Stimulated activated CD4-positive, alpha-beta T cell treated with anti-CD3 and anti-CD28 coated beads, Interleukin-4, amount 100 ng/mL, for 24 hours (primary cell): ENCODE measurements at regions not wholly inside any gene's neighbourhood (a gene's known extent, or its start where the extent isn't known, plus 50 kb on each side); places are given as distances from the start of the nearest gene placed in this dataset.

Source experiments
- DNase-seq: peaks from one replicate; pipeline ENCODE4 v3.0.0-alpha.2; 2020

- DNase-seq, result no peak
Measured at GRCh38 chr6:128827675-128828464, 55.1 kb upstream of the LAMA2 start.

GRCh38 chr6:128826606-128827005 lies 56.3 kb upstream of the LAMA2 start:
- DNase-seq, result no peak

DNA sequence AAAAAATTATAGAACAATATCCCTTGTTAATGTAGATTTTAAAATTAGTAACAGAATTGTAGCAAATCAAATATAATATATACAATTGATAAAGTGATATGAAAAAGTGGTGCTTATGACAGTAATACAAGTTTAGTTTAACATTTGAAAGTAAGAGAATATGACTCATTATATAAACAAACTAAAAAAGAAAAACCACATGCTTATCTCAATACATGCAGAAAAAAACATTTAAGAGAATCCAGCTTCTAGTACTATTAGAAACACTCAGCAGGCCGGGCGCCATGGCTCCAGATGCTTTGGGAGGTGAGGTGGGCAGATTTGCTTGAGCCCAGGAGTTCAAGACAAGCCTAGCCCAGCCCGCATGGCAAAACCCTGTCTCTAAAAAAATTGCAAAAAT lies 60.7 kb upstream of the LAMA2 start:
- no peak for DNase-seq

GRCh38 chr6:128821116-128821515 lies 61.8 kb upstream of the LAMA2 start:
- DNase-seq, result no peak

DNA sequence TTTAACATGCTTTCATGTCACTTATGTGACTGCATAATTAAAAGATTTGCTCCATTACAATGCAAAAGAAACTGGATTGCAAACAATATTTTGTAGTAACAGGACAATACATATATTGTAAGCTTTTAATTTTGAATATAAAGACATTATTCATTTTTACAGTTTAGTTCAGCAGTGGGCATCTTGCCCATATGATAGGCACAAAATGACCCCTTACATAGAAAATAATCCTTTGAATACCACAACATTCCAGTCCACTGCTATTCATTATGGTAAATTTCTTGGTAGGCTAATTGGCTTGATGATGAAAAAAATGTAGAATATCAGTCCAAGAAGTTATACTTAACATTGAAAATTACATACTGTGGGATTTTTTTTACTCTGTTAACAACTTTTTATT lies 74.1 kb upstream of the LAMA2 start:
- no peak for DNase-seq

DNA sequence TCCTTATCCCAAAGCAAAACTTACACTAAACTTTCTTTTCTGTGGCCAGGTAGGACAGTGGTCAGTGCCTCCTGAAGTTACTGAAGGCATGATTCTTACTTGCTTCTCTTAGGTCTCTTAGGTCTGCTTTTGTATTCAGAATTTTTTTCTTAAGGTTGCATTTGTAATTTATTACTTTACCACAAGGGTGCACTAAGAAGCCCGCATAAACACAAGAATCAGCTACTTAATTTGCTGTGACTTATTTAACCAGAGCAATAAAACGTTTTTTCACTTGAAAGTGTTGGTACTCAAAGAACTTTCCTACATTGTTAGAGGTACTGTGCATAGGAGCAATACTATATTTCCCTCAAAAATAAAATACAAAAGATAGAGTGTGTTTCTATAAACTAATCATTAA lies 75.4 kb upstream of the LAMA2 start:
- DNase-seq, result no peak

DNA sequence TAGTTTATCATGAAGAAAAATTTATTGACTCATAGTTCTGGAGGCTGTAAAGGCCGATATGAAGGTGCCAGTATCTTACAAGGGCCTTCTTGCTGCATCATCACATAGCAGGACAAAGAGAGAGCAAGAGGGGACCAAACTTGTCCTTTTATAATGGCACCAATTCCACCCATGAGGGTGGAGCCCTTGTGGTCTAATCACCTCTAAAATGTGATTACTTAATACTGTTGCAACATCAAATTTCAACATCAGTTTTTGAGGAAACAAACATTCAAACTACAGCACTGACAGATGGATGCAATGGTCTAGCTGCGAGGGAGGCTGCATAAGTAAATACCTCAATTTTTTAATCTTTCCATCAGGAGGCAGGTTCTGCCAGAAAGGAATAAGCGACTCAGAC lies 76.7 kb upstream of the LAMA2 start:
- DNase-seq, result no peak

DNA sequence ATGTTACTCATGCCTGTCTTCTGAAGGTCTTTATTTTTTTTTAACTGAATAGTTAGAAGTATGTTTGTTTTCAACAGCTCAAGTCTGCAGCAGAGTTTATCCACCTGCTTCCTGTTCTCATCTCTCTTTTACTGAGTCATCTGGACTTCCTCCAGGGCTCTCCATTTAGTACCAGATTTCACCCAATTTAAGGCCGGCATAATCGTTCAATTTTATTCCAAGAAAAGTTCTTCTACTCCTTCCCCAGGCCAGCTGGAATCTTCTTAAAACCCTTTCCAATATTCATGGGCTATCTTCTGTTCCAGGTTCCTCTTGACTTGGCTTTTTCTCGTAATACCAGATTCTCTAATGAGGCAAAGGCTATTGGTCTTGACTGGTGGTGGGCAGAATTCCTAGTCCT lies 79.0 kb upstream of the LAMA2 start:
- no peak for DNase-seq

GRCh38 chr6:128801621-128802020 lies 81.3 kb upstream of the LAMA2 start:
- DNase-seq, result no peak

DNA sequence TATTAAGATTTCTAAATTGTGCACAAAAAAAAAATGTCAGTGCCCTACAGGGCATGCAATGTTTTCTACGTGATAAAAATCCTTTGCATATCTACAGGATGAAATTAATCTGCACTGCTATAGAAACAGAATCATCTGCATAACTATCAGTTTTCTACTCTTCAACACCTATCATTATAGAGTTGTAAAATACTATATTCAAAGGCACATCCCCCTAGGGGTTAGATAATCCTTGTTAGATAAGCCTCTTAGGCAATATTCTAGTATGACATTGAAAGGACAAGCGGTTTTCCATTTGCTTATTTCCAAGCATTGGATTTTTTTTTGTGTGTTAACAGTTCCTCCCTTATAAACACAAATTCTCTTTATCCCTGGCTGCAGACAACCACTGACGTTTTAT lies 98.7 kb upstream of the LAMA2 start:
- no peak for DNase-seq

GRCh38 chr6:128768187-128768586 lies 114.8 kb upstream of the LAMA2 start:
- DNase-seq, result no peak

- DNase-seq, result no peak
Measured at GRCh38 chr6:128767705-128768104, 115.2 kb upstream of the LAMA2 start.

DNA sequence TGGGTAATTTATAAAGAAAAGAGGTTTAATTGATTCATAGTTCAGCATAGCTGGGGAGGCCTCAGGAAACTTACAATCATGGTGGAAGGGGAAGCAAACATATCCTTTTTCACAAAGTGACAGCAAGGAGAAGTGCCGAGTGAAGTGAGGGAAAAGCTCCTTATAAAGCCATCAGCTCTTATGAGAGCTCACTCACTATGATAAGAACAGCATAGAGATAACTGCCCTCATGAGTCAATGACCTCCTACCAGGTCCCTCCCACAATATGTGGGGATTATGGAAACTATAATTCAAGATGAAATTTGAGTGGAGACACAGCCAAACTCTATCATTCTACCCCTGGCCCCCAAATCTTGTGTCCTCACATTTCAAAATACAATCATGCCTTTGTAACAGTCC lies 115.8 kb upstream of the LAMA2 start:
- DNase-seq, result no peak

- DNase-seq, result no peak
Measured at GRCh38 chr6:128763599-128764300, 119.2 kb upstream of the LAMA2 start.

DNA sequence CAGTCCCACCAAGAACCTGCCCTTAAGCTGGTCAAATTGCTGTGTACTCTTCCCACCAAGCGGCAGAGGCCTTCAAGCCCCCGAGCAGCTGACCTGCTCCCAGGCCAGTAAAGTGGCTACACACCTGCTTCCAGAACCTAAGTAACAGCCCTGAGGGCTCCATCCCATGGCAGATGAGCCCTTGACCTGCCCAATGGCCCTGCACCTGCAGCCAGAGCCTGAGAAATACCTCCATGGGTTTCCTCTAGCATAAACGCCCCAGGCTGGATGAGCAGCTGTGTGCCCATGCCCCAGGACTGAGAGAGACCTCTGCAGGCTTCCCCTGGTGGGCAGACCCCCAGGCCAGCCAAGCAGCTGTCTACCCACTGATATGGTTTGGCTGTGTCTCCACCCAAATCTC lies 123.0 kb upstream of the LAMA2 start:
- DNase-seq, result no peak

- DNase-seq, result no peak
Measured at GRCh38 chr6:128759447-128759846, 123.5 kb upstream of the LAMA2 start.

- DNase-seq, result no peak
Measured at GRCh38 chr6:128757961-128758360, 125.0 kb upstream of the LAMA2 start.

DNA sequence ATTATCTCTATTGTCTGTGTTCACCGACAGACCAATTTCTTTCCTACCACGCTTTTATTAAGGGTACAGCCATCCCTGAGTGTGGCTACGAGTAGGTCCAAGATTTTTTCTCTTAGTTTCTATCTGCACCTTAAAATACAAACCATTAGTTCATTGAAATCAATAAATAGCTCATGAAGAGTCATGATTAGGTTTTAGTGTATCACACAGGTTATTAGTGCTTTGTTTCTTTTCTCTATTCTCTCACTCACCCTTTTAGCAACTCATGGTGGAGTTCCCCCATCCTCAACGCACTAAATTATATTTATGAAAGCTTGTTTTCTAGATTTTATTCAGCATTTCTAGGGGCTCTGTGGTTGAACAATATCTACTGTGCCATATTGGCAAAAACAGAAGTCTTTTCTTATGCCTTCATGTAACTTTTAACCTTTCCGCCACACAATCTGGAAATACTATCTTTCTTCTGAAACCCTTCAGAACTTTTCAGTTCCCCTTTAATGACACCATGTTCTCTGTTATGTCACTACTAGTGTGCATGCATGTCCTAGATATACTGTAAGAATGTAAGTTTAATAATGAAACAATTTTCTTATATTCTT lies 128.2 kb upstream of the LAMA2 start:
- no peak for DNase-seq

GRCh38 chr6:128743974-128744765 lies 138.8 kb upstream of the LAMA2 start:
- no peak for DNase-seq

DNA sequence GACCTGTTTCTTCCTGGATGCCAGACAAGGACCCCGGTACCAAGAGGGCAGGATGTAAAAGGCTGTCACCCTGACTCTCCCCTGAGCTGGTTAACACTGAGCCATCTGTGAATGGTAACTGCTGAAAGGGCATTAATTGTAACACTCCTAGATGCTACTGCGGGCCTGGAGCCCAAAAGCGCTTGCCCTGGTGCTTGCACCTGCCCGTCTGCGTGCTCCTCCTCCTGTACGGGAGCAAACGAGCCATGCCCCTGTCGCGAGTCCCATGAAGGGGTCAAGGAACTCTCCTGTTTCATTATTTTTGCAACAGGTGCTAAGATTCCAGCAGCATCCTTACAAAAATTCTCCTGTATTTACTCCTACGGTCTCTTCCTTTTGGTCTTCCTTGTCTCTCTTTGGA lies 140.0 kb upstream of the LAMA2 start:
- no peak for DNase-seq

DNA sequence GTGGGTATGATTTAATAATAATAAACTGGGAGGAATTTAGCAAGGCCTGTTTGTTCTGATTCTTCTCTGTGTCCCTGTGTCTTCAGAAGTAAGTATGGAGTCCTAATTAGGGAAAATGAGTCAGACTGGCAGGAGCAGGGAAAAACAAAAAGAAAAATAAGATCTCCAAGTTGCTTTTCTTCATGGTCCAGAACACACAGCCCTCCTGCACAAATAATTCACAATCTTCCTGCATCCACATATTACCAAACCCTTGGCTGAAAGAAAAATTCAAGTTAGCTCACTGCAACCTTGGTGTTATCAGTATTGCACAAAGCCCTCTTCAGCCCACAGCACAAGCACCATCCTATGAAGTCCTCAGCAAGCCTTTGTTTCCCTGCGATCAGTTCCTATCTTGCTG lies 142.0 kb upstream of the LAMA2 start:
- DNase-seq, result no peak

DNA sequence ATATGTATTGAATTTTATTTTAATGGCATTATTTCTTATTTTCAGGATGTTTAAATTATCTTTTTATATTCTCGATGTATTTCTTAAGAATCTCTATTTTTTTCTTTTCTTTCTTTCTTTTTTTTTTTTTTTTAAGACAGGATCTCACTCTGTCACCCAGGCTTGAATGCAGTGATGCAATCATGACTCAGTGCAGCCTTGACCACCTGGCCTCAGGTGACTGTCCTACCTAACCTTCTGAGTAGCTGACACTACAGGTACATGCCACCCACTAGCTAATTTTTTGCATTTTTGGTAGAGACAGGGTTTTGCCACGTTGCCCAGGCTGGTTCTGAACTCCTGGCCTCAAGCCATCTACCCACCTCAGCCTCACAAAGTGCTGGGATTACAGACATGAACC lies 143.8 kb upstream of the LAMA2 start:
- DNase-seq, result no peak

DNA sequence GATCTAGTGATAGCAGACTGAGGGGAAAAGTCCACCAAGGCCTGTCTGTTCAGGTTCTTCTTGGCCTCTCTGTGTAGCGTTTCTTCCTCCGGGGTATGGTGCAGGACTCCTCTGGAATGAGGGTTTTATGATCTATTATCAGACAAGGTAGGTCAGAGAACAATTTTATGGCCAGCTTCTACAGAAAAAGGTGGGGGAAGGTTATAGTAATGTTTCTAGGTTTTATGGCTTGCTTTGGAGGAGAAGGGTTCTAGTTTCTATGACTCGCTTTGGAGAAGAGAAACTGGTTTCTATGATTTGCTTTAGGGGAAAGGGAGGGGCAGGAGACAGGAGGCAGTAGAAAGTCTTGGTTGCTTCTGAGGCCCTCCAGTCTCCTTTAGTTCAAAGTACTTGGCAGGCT lies 144.8 kb upstream of the LAMA2 start:
- DNase-seq, result no peak

GRCh38 chr6:128736780-128737179 lies 146.2 kb upstream of the LAMA2 start:
- no peak for DNase-seq
